Adrenal gland (tissue), 5 donors: ENCODE measurements at regions not wholly inside any gene's neighbourhood (a gene's known extent, or its start where the extent isn't known, plus 50 kb on each side); places are given as distances from the start of the nearest gene placed in this dataset.

Experiments
- POLR2A ChIP-seq, 2 donors: fragments of 450-650 bp; IDR thresholded peaks; one replicate each; pipeline ENCODE4 v1.6.1; 2017; ENCODE audit warnings: antibody characterized with exemption in 2 of 2, mild to moderate bottlenecking in 2 of 2, moderate library complexity in 1 of 2
- TF ChIP-seq, protein P1 (sequence below), 6 experiments: fragments of 450-650 bp in 4 of 6; fragments of 200-600 bp in 2 of 6; sonication (generic) in 1 of 6; IDR thresholded peaks; 1 replicate in 5 of 6; 2 replicates in 1 of 6; pipeline versions ENCODE4 v1.5.1 to v1.8.0; 2016 to 2021; ENCODE audit warnings: antibody characterized with exemption in 6 of 6, mild to moderate bottlenecking in 2 of 6, moderate library complexity in 1 of 6
- donor health status: DM: no; HTN: no; CAD: no.

DNA sequence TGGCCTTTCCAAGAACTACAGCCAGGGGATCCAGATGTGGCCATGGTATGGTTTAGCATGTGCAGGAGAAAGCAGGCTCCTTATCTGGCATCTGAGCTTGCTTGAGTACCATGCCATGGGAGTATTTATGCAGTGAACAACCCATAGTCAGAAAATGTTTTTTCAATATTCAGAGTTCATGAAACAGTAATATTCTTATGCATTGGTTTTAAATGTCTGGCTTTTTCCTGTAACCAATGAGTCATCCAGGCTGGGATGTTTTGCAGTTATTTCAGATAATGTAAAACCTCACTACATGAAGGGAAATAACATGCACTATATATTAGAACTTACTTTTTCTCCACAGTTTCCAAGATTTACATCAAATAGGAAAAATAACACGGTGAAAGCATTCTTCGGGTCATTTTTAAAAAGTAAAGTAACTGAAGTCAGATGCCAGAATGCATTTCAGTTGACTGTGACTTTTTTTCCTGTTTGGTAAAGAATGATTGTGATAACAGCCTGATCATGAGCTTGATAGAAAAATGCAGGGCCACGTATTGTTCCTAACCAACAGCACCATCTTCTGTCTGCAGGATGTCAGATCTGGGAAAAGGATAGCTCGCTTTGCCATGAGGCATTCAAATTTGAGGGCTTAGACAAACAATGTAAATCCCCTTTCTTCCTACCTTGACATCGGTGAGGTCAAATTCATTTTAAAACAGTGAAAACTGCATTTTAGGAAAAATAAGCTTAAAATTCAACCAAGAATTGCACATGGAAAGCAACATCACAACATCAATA, 152.8 kb downstream of the DSC3 start:
- TF ChIP-seq, protein P1, sequence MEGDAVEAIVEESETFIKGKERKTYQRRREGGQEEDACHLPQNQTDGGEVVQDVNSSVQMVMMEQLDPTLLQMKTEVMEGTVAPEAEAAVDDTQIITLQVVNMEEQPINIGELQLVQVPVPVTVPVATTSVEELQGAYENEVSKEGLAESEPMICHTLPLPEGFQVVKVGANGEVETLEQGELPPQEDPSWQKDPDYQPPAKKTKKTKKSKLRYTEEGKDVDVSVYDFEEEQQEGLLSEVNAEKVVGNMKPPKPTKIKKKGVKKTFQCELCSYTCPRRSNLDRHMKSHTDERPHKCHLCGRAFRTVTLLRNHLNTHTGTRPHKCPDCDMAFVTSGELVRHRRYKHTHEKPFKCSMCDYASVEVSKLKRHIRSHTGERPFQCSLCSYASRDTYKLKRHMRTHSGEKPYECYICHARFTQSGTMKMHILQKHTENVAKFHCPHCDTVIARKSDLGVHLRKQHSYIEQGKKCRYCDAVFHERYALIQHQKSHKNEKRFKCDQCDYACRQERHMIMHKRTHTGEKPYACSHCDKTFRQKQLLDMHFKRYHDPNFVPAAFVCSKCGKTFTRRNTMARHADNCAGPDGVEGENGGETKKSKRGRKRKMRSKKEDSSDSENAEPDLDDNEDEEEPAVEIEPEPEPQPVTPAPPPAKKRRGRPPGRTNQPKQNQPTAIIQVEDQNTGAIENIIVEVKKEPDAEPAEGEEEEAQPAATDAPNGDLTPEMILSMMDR (IDR thresholded peaks at IDR 0.05) = peak in 2 of 6 experiments; percentile 10 to 18
- TF ChIP-seq POLR2A (IDR thresholded peaks at IDR 0.05) = no peak
